ENCODE measurements at regions not wholly inside any gene's neighbourhood (a gene's known extent, or its start where the extent isn't known, plus 50 kb on each side); places are given as distances from the start of the nearest gene placed in this dataset.

DNA sequence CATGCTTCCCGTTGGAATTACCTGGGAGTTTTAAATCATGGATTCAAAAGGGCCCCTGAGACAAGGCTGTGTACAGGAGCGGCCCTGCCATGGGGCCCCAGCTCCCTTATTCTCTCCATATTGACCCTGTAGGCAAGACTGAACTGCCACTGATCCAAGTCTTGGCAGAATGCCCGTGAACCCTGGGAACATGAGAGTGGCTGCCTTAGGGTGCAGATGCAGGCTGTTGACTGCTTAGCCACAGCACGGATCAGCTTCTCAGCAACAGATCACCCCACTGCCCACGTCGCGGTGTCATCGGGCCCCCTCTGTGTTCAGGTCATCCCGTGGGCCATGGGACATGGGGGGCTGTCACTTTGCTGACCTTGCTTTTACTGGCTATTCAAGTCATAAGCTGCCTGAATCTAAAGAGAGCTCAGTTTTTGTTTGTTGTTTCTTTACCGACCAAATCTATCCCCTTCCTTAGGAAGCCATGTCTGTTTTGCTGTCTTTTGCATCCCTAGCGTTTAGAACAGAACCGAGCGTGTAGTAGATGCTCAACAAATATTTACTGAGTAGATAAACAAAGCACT lies 83.4 kb downstream of the MATN1 start:
- TF ChIP-seq TAF1 (IDR thresholded peaks at IDR 0.05; ENCODE audit: low read depth, low read length) (no peak), POLR2A (IDR thresholded peaks at IDR 0.05; ENCODE audit: low read depth, low read length) (no peak), POLR2AphosphoS5 (IDR thresholded peaks at IDR 0.05; ENCODE audit: low read depth, low read length) (no peak), POU2F2 (IDR thresholded peaks at IDR 0.05; ENCODE audit: low read depth, low read length) (no peak)
